ENCODE measurements at regions not wholly inside any gene's neighbourhood (a gene's known extent, or its start where the extent isn't known, plus 50 kb on each side); places are given as distances from the start of the nearest gene placed in this dataset.
"Not testable (repeated sequence)": the region's sequence is repeated elsewhere in the genome, so short reads cannot be mapped to it uniquely, and the experiment has no call there.

DNA sequence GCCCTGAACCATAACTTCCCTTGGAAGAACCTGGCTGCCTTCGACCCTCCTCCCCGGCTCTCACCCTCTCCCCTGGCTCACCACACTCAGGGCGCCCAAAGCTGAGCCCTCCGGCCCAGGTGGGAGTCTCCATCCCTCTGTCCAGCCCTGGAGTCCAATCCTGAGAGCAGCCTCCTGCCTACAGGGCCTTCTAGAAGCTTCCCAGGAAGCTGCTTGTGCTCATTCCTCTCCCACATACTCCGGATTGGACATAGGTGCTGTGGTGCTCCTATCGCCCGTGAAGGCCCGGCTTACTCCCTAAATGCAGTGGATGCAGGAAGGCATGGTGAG lies 1332.0 kb downstream of the BRD1 start:
- no peak for DNase-seq (ENCODE audit: low spot score)

GRCh38 chr22:48494968-48495750 lies 1332.5 kb downstream of the BRD1 start:
- DNase-seq (ENCODE audit: low spot score): no peak

- DNase-seq (ENCODE audit: low spot score): no peak
Observed at GRCh38 chr22:48494256-48494967, 1333.3 kb downstream of the BRD1 start.

- DNase-seq (ENCODE audit: low spot score): no peak
Observed at GRCh38 chr22:48493733-48494132, 1333.9 kb downstream of the BRD1 start.

DNA sequence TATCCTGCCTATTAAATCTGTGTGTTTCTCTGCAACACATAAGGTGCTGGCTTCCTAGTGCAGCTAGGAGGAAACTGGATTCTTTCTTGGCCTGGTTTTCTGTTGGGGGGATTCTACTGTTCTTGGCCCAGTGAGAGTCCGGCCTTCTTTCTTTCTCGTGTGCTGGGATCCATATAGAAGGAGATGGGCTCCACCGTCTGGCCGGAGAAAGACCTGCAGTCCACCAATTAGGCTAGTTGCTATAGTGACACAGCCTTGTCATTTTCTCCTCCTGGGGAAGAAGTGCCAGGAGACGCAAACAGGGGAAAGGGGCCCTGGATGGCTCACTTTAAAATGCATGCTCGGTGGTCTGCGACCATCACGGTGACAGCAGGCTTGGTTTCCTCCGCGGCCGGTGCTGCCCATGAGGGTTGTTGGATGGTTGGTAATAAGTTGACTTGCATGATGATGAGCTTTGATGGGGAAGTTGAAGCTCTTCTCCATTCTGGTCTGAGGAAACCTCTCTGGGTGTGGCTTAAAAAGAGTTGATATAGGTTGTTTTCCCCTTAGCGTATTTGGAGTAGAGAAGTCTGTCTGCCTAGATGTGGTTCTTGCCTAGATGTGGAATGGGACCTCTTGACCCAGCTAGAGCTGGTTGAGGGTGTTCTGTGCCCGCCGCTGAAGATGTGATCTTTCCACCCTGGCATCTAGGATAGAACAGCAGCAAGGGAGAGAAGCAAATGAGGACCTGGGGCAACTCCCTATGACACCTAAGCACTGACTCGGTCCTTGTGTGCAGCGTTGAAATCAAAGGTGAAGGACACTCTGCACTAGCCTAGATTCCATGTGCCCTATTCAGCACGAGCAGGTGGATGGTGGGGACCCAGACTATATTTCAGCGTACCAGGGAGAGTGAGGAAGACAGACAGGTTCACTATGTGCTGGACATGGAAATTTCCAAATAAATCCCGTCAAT lies 1335.0 kb downstream of the BRD1 start:
- DNase-seq (ENCODE audit: low spot score): peak; percentile 95

DNA sequence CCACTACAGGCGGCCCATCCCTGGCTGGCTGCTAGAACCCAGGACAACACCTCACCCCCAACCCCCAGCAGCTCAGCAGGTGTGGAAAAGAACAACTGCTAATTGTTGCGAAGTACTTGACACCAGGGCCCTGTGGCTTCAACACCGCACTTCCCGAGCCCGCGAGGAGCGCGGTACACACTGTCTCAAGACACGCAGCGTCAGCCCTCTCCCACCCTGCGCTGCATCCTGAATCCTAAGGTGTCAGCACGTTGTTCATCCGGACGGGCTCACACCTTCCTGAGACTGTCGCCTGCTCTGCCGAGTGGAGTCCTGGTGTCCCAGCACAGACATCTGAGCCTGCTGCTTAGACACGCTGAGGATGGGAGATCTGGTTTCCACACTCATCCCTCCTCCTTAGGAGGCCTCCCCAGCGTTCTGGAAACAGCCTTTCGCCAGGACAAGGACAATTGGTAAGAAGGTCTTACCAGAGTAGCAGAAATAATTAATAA lies 1336.2 kb downstream of the BRD1 start:
- DNase-seq (ENCODE audit: low spot score): peak; percentile 64

DNA sequence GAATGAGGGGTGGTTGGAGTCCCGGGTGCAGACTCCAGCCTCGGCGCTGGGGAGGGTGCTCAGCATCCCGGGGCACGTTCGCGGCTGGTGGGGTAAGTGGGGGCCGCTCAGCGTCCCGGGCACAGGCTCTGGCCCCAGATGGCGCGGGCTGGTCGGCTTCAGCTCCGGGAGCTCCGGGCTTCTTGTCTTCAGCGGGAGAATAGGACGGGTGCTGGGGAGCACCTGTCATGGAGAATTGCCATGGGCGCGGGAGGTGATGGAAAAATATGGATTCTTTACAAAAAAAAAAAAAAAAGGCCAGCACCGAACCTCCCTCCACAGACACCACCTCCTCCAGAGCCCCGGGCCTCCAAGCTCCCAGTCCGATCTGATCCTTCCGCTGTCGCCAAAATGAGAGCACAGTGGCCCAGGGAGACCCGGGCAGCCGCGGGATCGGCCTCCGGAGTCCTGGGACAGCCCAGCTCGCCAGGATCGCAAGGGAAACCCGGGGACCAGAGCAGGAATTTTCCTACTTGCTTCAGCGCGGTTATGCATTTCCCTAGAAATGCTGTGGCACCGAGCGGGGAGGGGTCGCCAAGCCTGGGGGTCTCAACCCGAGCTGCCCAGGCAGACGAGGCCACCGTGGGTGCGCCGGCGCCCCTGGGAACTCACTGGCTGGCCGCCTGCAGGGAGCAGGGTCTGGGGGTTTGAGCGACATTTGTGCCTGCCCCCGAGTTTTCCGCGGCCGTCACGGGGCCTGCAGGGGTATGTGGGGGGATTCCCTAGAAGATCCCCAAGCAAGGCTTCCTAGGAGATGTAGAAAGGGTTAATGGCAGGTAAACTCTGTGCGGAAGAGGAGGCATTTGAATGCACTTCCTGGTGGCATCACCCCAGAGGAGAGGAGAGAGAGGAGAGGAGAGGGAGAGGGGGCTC lies 1336.9 kb downstream of the BRD1 start:
- peak; percentile 34 for DNase-seq (ENCODE audit: low spot score)

DNA sequence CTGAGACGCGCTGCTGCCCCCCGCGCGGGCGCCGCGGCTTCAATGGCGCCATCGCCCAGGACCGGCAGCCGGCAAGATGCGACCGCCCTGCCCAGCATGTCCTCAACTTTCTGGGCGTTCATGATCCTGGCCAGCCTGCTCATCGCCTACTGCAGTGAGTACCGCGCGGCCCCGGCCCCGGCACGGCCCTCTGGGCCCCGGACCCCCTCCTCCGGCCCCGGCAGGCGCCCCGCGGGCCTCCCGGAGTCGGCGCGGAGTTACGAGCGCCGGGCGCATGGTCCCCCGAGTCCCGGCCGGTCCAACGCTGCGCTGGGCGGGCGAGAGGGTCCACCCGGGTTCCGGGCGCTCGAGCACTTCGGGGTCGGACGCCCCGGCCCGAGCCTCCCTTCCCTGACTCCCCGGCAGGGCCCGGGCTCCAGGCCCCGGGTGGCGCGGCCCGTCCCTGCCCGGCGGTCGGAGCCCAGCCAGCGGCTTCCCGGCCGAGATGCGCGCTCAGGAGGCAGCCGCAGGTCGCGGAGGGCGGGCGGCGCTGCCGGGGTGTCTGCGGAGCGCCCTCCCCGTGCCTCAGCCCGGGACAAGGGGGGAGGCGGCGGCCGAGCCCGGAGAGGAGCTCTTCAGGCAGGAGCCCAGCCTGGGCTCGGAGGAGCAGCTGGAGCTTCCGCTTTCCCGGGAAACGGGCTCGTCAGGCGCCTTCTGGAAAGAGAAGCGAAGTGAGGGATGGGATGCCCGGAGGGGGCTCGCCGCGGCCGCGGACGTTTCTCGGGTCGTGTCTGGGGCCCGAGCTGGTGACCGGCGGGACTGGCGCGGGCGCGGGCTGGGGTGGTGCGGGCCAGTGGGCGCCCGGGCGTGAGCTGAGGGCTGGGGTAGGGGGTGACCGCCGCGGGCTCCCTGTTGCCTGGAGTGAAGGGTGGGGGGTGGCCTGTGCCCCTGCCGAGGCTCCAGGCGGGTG lies 1337.8 kb downstream of the BRD1 start:
- DNase-seq (ENCODE audit: low spot score): peak; percentile 63

GRCh38 chr22:48488611-48489511 lies 1338.8 kb downstream of the BRD1 start:
- peak; percentile 70 for DNase-seq (ENCODE audit: low spot score)

DNA sequence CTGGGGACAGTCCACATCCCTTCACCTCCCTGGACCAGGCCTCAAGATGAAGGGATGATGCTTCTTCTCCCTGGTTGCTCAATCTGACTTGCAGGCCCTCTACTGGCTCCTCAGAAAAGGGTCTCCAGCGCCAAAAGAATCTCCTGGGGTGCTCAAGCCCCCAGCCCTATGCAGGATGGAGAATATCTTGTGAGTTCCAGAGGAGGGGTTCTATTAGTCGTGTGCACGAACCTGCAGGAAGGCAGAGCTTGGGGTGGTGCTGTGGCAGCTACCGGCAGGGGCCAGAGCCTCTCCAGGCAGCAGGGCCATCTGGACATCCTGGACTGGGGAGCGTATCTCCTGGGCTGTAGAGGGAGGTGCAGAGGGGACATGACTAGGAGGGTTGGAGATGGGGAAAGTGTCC lies 1339.5 kb downstream of the BRD1 start:
- peak; percentile 48 for DNase-seq (ENCODE audit: low spot score)

DNA sequence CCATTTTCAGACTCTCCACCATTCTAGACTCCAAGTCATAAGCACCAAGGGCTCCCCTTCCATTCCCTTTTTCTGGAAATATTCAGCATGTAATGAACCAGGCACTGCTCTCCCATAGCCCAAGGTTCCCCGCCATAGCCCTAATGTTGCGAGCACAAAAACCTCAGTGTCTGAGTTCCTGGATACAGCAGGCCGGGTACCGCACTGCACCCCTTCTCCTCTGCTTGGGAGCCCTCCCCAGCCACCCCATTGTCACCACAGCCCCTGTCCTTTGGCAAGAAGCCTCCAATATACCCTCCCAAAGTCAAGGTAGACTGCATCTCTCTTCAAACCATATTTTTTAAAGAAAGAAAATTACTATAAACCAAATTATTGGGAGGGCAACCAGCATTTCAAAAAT lies 1341.1 kb downstream of the BRD1 start:
- DNase-seq (ENCODE audit: low spot score): no peak

DNA sequence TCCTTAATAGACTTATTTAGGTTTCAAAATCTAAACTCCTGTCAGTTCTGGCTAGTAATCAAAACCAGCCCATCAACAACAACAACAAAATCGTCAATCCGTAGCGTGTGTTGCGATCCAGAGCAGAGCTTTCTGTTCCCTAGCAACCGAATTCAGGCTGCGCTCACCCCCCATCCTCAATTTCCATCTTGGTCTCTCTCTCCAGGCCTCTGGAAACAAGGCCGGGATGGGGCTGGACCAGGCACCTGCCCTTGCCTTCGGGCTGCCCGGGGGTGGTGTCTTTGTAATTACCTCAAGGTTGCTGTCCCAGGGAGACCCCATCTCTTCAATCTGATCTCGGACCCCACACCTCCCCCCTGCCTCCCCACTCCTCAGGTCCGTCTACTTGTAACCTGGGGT lies 1341.5 kb downstream of the BRD1 start:
- DNase-seq (ENCODE audit: low spot score): no peak

DNA sequence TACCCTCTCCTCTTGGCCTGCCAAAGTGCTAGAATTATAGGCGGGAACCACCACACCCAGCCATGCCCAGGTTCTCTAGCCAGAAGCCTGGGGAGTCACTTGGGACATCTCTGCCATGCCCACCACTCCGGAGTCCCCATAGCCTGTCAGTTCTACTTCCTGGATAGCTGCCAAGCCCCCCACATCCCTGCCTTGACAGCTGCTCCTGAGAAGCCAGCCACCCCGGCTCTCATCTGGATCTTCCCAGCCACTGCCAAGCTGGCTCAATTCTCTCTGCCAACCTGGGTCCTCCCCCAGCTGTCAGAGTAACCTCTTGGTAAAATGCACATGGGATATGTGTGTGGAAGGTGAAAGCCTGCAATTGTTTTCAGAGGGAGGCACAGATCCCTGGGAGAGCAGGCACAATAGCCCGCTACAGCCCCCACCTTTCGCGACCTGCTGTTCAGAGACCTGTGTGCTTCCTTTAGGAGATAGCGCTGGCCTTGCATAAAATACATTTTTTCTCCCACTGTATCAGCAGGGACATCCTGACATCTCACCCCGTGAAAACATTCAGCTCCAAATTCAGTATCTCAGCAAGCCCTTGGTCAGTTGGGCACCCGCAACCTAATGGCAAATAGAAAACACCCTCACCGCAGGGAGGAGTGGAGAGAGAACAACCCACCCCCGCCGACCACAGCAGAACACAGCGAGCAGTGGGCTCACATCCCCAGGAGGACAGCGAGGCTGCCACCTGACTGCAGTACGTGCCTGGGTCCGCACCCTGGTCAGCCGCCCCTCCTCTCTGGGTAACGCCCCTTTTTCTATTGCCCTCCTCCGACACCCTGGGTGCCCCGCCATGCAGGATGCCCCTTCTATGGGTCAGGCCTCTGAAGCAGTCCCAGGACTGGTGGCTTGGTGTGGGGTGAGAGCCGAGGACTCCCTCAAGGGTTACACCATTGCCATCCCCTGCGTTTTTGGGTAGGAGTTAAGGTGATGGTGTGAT lies 1342.2 kb downstream of the BRD1 start:
- no peak for DNase-seq (ENCODE audit: low spot score)

- no peak for DNase-seq (ENCODE audit: low spot score)
Observed at GRCh38 chr22:48483764-48484528, 1343.7 kb downstream of the BRD1 start.

DNA sequence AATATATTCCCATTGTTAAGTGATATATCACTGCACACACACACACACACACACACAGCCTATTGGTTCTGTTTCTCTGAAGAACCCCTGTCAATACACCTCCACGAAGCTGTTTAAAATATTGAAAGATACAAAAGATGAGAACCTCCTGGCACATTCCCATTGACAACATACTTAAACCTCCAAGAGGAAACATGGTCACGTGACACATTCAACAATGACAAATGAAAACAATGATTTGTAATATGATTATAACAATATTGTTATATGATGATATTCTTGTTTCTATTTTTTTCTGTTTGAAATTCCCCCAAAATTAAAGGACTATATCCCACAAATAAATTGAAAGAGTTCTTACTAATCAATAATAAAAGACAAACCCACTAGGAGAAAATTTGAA lies 1344.9 kb downstream of the BRD1 start:
- no peak for DNase-seq (ENCODE audit: low spot score)

DNA sequence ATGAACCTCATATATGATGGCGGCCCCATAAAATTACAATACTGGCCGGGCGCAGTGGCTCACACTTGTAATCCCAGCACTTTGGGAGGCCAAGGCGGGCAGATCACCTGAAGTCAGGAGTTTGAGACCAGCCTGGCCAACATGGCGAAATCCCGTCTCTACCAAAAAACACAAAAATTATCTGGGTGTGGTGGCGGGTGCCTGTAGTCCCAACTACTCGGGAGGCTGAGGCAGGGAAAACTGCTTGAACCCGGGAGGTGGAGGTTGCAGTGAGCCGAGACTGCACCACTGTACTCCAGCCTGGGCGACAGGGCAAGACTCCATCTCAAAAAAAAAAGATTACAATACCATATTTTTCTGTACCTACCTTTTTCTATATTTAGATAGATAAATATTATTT lies 1345.5 kb downstream of the BRD1 start:
- not testable (repeated sequence) for DNase-seq (ENCODE audit: low spot score)

GRCh38 chr22:48481748-48482147 lies 1345.9 kb downstream of the BRD1 start:
- no peak for DNase-seq (ENCODE audit: low spot score)

All from AG08395 (cell line).